ENCODE measurements at regions not wholly inside any gene's neighbourhood (a gene's known extent, or its start where the extent isn't known, plus 50 kb on each side); places are given as distances from the start of the nearest gene placed in this dataset.

GRCh38 chr4:58961925-58962324 is 1851.7 kb upstream of the IGFBP7 start:
- in situ Hi-C loops (cut with HindIII; ENCODE audit: low sequenced_read_pairs) = no loop called here
- no peak overlapping the region for H3K4me3 ChIP-seq (ENCODE audit: low read depth, low read length)
- no peak for TF ChIP-seq CTCF (IDR thresholded peaks at IDR 0.05; ENCODE audit: low read depth, low read length, missing control alignments)
- DNase-seq (ENCODE audit: low read depth) = no peak

DNA sequence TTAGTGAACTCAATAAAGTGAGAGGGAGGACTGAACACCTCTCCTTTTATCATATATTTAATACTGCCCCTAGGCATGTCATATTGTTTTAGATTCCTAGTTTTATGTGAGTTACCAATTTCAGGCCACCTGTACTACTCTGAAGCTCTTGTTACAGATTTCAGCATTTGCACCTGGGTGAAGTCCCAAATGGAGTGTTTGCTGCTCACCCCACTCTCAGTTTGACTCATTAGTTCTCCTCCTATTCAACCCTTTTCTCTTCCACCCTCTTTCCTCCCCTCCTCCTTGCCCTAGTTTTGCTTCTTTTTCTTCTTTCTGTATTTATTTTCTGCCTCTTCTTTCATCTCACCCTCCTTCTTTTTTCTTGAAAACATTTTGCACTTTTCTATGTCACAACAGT is 1852.2 kb upstream of the IGFBP7 start:
- H3K4me3 ChIP-seq (ENCODE audit: low read depth, low read length) = no peak overlapping the region
- in situ Hi-C loops (cut with HindIII; ENCODE audit: low sequenced_read_pairs) = no loop called here
- no peak for TF ChIP-seq CTCF (IDR thresholded peaks at IDR 0.05; ENCODE audit: low read depth, low read length, missing control alignments)
- no peak for DNase-seq (ENCODE audit: low read depth)

DNA sequence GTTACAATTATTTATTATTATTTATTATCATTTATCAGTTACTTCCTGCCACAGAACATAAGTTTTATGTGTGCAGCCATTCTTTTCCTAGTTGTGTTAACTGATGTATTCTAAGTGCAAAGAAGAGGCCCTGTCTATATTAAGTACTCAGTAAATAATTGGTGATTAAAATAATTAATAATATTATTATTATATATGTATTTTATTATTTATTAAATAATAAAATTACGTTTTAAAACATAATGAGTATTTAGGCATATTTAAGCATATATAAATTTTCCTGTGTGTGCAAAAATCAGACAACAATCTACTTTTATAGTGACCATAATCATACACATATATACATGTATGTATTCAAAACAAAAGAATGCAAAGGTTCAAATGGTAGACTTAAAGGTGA is 1871.6 kb upstream of the IGFBP7 start:
- DNase-seq (ENCODE audit: low read depth) = no peak
- H3K4me3 ChIP-seq (ENCODE audit: low read depth, low read length) = no peak overlapping the region
- in situ Hi-C loops (cut with HindIII; ENCODE audit: low sequenced_read_pairs) = no loop called here
- no peak for TF ChIP-seq CTCF (IDR thresholded peaks at IDR 0.05; ENCODE audit: low read depth, low read length, missing control alignments)

DNA sequence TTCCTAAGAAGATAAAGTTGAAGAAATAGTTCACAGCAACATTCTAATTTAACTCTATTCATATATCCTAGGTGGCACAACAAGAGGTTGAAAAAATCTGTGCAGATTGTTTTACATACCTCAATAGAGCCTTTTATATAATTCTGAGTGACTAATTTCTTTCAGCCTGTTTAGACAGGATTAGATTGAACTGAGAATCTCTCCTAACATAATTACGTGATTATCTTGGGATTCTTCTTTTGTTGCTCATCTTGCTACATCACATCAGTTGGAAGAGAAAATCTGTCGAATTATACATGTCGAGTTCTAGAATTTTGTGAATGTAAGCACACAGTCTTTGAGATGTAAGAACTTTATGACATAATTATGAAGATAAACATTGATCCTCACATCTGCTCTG is 1873.7 kb upstream of the IGFBP7 start:
- no peak overlapping the region for H3K4me3 ChIP-seq (ENCODE audit: low read depth, low read length)
- in situ Hi-C loops (cut with HindIII; ENCODE audit: low sequenced_read_pairs) = no loop called here
- TF ChIP-seq CTCF (IDR thresholded peaks at IDR 0.05; ENCODE audit: low read depth, low read length, missing control alignments) = no peak
- no peak for DNase-seq (ENCODE audit: low read depth)

GRCh38 chr4:59002148-59002547 is 1892.0 kb upstream of the IGFBP7 start:
- in situ Hi-C loops (cut with HindIII; ENCODE audit: low sequenced_read_pairs) = no loop called here
- no peak for DNase-seq (ENCODE audit: low read depth)
- no peak for TF ChIP-seq CTCF (IDR thresholded peaks at IDR 0.05; ENCODE audit: low read depth, low read length, missing control alignments)
- H3K4me3 ChIP-seq (ENCODE audit: low read depth, low read length) = no peak overlapping the region

- H3K4me3 ChIP-seq (ENCODE audit: low read depth, low read length) = no peak overlapping the region
- DNase-seq (ENCODE audit: low read depth) = no peak
- no peak for TF ChIP-seq CTCF (IDR thresholded peaks at IDR 0.05; ENCODE audit: low read depth, low read length, missing control alignments)
- in situ Hi-C loops (cut with HindIII; ENCODE audit: low sequenced_read_pairs) = no loop called here
Observed at GRCh38 chr4:59024257-59024656, 1914.1 kb upstream of the IGFBP7 start.

GRCh38 chr4:59037812-59038211 is 1927.6 kb upstream of the IGFBP7 start:
- in situ Hi-C loops (cut with HindIII; ENCODE audit: low sequenced_read_pairs) = no loop called here
- no peak overlapping the region for H3K4me3 ChIP-seq (ENCODE audit: low read depth, low read length)
- TF ChIP-seq CTCF (IDR thresholded peaks at IDR 0.05; ENCODE audit: low read depth, low read length, missing control alignments) = no peak
- no peak for DNase-seq (ENCODE audit: low read depth)

Data from astrocyte of the cerebellum (primary cell).